ENCODE measurements at regions not wholly inside any gene's neighbourhood (a gene's known extent, or its start where the extent isn't known, plus 50 kb on each side); places are given as distances from the start of the nearest gene placed in this dataset.

DNA sequence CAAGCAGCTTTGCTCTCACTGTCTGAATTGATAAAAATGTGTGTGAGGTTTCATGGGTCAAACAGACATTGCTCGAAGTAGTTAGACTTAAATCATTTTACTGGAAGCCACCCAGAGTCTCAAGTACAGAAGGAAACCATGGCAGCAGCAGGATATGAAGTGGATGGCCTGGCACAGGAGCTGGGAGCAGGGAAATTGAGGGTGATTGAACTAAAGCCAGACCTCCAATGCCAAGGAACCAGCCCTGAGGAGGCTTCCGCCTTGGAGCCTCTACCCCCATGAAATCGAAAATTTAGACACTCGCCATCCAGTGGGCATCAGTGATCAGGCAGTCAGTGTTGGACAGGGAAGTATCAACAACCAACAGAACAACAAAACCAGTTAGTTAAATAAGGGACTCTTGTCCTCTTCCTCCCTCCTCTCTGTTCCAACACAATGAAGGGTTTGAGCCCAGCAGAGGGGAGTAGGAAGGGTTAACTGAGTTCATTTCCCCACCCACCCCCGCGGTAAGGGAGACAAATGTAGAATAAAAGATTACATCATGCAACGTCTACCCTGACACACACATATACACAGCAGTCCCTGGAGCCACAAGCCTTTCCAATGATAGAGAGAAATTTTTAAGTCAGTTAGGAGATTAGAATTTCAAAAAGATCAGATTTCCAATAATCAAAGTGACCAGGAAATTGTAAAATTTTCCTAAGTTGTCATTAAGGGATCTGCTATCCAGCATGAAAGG, 156.3 kb downstream of the SLC16A9 start:
- peak in 13 of 51 donors; percentile 2 to 30 (median 10) for DNase-seq

DNA sequence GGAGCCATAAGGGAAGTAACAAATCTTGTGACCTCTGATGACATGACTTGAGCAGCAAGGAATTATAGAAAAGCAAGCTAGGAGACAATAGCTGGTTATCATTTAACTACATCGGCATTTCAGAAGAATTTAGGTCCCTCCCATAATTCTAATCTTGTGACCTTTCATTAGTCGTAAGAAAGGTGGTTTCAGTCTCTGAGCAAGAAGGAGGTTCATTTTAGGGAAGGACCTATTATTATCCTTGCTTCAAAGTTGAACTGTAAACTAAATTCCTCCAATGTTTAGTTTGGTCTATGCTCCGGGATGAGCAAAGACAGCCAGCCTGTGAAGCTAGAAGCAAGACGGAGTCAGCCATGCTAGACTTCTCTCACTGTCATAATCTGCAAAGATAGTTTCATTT, 159.6 kb downstream of the SLC16A9 start:
- DNase-seq = no peak

DNA sequence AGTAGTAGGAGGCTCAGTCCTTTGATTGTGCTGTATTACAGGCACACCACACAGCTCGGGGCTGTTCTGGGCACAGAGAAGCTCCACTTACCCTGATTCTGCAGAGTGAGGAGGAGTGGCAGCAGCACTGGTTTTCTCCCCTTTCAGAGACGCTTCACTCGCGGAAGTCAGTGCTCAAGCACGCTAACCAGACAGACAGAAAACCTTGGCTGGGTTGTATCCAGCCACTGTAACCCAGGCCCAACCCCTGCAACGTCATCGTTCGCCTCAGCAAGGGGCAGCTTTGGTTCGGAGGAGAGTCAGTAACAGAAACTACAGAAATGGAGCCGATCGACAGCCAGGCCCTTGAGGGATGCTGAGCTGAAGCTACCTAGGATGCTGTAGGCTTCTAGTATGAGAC, 171.0 kb downstream of the SLC16A9 start:
- DNase-seq = no peak

DNA sequence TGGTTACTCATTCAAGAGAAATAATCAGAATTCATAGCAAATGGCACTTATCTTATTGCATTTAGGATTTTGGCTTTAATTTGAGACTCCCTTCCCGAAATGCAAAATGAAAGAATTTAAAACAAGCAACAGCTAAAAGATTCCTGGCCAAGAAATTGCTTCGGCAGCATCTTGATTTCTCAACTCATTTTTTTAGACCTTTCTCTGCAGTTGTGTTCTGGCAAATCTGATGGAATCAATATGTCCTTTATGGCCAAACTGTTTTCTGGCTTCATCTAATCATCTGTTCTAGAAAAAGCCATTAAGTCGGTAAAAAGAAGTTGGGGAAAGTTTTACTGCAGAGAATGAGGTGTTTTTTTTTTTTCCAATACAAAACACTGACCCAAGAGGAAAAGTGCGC, 172.1 kb downstream of the SLC16A9 start:
- DNase-seq = no peak

DNA sequence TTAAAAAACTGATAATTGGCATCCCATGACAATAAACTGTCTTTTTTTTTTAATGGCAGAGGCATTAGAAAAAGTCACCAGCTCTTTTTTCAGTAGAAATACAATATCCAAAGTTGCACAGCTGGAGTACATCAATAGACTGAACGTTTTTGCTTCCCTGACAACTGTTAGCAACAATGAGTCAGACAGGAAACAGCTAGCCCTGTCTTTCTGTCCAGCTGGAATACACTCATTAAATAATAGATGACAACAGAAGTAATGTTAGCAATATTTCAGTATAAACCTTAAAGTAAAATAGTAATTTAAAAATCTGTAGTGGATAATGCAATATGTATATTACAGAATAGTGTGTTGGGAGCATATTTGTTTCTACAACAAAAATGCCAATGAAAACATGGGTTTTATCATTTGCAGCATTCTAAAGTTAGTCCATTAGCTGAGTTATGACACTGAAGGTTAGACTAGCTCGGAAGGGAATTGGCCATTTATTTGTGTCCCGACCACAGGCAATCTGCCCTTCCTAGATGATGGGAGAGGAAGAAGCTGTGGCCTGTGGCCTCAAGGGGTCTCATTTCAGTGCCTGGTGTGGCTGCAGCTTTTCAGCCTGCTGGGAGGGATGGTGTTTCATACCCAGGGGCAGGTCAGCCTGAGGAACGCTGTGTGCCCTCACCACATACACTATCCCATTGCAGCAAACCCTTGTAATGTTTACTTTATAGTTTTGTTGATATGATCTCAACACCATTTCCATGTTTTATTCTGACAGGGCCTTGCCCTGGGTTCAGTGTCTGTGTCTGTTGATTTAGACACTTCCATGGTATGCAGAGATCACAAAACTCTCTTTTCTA, 173.3 kb downstream of the SLC16A9 start:
- DNase-seq = no peak

DNA sequence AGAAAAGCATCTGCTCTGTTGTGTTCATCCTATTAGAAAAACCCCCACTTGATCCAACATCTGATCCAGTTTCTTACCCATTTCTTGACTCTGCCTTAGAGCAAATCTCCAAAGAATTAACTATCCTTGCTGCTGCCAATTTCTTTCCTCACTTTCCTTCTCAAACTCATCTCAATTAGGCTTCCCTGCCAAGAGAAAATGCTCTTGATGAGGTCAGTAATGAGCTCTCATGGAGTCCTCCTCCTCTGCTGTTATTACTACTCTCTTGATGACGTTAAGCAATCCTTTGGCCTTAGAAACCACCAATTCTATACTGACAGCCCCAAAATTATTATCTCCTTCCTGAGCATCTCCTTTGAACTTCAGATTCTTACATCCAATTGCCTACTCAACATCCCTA, 162.0 kb upstream of the FAM13C start:
- no peak for DNase-seq

DNA sequence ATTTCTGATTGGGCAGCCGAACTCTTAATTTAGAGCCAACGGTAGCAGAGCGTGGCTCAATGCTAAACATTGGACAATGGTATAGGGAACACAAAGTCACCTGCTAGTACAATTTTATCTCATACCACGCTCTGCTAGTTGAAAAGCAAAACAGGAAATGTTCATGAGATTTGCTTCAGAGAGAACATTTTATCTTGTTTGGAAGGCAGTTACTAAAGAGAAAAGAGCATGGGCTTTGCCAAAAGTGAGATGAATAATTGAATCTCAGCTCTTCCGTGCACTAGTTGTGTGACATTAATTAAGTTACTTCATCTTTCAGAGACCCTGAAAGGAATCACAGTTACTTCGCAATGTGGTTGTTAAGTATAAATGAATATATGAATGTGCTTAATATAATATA, 161.5 kb upstream of the FAM13C start:
- no peak for DNase-seq

DNA sequence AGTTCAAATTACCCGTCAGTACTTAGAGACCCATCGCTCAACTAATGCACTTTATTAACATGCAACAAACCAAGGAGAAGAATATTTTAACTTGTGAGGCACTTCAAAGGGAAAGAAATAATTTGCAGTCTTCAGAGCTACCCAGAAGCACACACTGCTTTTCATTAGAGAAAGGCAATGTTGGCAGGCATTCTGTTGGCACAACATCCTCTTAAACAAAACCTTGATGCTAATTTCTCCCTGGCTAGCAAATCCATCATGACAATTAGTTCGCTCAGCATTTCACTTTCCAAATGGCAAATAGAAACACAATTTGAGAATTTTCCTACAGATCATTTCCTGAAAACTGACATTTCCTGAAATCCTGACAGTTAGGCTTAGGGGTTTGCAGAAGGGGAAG, 155.6 kb upstream of the FAM13C start:
- peak in 14 of 51 donors; percentile 0 to 78 (median 8) for DNase-seq

DNA sequence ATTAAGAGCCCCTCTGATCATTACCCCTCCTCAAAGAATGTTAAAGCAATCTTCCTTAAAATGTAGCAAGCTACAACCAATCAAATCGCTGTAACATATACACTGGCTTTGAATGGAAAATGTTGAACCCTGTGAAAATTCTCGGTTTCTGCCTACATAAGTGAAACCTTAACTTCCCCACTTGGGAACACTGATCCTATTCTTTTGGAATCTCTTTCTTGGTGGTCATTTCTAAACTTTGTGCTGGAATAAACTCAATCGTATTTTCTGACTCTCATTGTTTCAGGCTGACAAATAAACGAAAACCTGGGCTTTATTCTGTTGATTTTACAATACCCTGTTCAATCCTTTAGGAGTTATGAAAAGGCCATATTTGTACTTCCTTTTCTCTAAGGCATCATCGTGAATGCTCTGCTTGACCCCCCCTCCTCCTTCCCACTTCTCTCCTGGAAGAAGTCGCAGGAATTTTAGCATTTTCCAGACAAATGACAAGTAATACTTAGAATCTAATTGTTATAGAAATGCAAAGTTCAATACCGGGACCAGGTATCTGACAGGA, 155.1 kb upstream of the FAM13C start:
- DNase-seq = no peak

DNA sequence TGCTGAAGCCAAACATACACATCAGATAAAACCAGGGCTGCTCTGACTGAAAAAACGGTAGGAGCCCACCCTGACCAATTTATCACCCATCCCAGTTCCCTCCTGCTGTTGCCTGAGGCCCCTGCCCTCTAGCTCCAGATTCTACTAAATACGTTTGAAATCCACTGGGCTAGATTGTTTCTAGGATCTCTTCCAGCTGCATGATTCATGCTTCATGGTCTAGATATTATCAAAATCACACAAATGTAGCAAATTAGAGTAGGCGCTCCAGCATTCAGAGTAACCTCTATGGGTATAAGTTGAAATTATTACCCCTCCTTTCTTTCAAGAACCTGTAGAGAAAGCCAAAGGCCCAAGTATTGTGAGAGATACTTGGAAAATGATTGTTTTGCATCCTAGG, 151.2 kb upstream of the FAM13C start:
- DNase-seq = no peak

DNA sequence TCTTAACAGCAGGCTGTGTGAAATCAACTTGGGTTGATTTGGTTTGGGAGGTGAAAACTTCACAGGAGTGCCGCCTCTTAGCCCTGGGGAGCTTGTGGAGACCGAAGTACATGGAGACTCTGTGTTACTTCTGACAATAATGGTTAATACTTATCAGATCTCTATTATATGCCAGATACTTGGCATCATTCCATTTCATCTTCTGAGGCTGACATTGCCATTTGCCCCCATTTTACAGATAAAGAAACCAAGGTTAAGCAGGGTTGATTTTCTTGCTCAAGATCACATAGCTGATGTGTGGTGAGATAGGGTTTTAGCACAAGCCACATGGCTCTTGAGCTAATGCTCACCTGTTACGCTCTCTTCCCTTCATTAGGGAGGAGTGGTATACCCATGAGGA, 150.6 kb upstream of the FAM13C start:
- no peak for DNase-seq

DNA sequence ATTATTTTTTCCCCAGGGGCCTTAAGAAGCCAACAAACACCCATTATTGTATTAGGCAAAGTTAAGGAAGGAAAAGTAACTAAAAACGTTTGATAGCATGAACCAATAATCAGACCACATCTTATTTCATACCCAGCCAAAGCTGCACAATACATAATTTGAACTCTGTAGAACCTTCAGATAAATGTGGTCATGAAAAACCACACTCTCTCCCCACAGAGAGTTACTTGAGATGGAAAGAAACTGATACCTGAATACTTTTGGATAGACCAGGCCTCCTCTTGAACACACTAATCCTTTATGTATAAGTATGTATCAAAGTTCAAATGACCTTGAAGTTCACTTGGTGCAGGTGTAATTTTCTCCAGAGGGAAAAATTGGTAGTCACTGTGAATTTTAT, 146.6 kb upstream of the FAM13C start:
- no peak for DNase-seq

DNA sequence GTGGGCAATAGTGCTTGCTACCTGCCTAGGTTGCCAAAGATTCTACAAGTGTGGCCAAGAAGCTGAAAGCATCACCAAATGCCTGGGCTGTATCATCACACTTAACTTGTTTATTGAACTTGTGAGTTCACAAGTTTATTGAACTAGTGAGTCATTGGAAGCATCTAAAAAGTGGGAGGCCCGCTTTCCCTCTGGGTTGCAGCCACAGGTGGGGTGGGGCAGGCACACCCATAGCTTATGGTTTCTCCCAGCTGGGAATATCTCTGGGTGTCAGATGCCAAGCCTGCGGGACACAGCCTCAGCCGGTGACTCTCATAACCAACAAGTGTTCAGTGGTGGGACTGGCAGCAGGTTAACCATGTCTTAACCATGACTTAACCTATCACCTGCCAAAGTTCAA, 145.9 kb upstream of the FAM13C start:
- DNase-seq = no peak

DNA sequence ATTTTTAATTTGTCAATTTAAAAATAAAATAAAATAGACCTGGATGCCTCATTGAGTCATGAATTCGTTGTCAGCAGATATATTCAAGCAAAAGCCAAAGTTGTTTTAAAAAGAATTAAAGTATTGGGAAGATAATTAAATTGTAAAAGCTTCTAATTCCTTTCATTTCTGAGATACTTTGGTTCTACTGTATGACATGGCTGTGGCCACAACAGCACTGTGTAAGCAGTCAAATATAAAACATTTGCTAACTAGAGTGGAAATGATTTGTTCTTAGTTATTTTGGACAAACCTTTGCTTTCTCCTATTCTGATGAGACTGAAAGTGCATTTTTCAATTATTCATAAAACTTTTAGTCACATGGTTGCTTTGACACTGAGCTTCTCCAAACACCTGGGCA, 143.6 kb upstream of the FAM13C start:
- DNase-seq = no peak

DNA sequence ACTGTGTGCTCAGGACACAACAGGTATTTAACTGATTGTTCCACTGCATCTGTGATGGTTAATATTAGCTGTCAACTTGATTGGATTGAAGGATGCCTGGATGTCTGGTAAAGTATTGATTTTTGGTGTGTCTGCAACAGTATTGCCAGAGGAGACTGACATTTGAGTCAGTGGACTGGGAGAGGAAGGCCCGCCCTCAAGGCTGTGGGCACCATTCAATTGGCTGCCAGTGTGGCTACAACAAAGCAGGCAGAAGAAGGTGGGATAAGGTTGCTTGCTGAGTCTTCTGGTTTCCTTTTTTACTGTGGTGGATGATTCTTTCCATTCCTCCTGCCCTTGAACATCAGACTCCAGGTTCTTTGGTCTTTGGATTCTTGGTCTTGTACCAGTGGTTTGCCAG, 137.1 kb upstream of the FAM13C start:
- no peak for DNase-seq

DNA sequence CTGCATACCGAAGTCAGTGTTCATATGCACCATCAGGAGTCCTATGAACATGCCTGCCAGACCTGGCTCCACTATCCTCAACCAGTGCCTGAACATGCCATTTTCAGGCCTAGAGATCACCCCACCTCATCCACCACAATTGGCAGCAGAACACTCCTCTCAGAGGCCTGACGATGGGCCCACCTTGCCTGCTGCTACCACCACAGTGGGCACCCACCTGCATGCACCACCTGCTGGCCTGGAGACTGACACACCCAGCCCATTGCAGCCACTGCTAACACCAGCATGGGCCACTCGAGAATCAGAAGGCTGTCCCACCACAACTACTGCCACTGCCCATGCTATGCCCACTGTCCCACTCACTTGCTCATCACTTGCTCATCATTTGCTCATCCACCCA, 130.7 kb upstream of the FAM13C start:
- no peak for DNase-seq

DNA sequence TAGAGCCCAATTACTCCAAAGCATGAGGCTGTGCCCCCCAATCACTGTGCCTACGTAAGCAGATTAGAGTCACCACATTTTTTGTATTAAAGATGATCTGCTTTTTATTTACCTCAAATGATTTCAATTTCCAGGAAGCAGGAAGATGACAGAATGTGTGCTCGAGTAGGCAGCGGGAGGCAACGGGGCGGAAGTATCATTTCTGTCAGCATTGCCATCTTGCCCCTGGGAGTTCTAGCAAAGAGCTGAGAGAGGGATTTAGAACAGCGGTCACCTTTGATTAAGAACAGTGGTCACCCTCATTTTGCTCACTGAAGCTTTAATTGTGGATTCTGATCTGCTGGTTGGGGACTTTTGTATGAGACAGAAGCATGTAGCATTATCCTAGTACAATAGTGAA, 117.1 kb upstream of the FAM13C start:
- DNase-seq = no peak

DNA sequence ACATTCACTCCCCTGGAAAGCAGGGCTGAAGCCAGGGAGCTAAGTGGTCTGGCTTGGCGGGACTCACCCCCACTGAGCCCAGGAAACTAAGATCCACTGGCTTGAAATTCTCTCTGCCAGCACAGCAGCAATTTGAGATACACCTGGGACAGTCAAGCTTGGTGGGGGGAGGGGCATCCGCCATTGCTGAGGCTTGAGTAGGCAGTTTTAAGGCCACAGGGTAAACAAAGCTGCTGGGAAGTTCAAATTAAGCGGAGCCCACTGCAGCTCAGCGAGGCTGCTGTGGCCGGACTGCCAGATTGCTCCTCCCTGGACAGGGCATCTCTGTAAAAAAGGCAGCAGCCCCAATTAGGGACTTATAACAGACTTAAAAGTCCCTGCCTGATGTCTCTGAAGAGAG, 108.2 kb upstream of the FAM13C start:
- no peak for DNase-seq

DNA sequence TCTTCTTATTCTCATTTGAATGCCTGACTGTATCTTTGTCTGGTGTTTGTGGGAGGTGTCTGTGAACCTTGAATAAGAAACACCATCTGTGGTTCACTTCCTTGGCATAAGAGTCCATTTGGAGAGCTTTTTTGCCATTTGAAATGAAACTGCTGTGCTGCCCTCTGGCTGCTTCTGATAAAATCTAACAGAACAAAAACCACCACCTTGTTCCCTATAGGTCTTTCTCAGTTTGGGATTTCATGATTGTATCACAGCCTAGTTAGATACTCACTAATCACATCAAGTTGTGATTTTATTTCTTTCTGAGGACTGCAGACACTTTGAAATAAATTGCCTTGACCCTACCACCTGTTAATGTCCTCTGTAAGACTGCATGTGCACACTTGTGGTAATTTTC, 102.7 kb upstream of the FAM13C start:
- peak in 10 of 51 donors; percentile 1 to 42 (median 10) for DNase-seq

DNA sequence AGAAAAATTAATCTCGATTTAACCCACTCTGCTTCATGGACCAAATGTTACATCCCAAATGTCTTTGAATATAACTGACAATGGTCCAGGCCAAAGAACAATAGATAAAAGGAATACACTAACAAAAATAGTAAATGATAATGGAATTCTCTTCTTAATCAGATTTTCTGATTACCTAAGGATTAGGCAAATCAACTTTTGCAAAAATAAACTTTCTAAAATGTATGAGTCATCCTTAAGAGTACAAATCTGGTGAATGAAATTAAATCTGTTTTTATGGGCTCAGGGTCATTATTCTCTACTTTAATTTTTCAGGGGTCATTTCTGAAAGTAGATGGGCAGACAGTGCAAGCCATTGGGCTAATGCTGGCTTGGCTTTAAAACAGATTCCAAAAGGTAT, 102.1 kb upstream of the FAM13C start:
- no peak for DNase-seq

DNA sequence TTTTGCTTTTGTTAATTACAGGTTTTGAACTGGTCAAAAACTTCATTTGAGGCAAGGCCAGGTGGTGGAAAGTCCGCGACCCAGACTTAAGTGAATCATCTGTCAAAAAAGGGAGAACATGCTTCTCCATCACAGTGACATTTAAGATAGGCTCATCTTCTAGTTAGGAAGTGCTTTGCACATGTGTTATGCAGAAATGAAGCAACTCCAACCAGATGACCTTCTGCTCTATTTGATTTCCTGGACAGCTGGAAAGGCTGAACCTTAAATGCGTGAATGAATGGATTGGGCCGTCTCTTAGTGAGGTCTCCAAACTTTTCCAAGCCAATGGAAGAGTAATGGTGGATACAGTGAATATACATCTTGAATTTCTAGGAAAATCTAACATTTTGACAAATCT, 101.6 kb upstream of the FAM13C start:
- no peak for DNase-seq

DNA sequence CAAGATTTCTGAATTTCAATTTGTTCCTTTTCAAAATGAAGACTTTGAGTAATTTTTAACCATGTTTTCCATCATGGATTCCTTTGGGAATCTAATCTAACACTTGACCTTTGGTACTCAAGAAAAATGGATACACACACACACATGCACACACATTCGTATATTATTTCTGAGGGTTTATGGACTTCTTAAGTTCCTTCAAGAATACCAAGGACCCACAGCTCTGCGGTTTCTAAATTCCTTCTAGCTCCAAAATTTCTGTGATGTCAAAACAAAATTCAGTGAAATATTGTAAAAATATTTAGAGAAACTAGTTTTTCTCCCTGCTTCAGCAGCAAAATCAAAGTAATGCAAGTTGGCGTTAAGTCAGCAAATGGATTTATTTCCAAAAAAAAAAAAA, 98.3 kb upstream of the FAM13C start:
- DNase-seq = no peak

DNA sequence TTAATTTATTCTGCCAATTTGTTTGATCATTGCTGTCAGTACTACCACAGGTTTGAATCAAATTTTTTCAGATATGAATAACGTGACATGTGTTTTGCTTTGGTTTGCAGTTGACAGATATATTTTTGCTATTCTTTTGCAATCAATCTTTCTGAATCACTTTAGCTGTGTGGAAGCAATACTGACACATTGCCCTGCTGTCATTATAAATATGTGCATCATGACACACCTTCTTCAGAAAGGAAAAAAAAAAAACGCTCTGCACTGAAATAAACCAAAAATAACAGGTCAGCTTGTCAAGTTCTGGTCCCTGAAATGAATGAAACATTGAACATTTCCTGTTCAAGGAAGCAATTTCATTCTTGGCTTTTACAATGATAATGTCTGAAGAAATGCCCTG, 93.8 kb upstream of the FAM13C start:
- no peak for DNase-seq

Data from hypothalamus (tissue), 51 donors.